Neural cell (in vitro differentiated cells): ENCODE measurements at regions not wholly inside any gene's neighbourhood (a gene's known extent, or its start where the extent isn't known, plus 50 kb on each side); places are given as distances from the start of the nearest gene placed in this dataset.

Source experiments
- H2AFZ ChIP-seq: fragments of 200-600, 300-800 bp; sonication (generic), shearing (Covaris generic); 2 replicates; pipeline ENCODE4 v1.6.0; 2014; ENCODE audit warnings: low read depth, mild to moderate bottlenecking, antibody characterized with exemption, low read length, moderate library complexity
- H3F3A ChIP-seq: fragments of 200-600 bp; shearing (Covaris generic); 2 replicates; pipeline ENCODE4 v1.6.1; 2016; ENCODE audit warnings: mild to moderate bottlenecking, moderate library complexity, mixed read lengths, antibody characterized with exemption, low read length; ENCODE audit not compliant: insufficient read depth, poor library complexity, severe bottlenecking
- H3K27ac ChIP-seq: fragments of 200-600, 300-800 bp; sonication (generic), shearing (Covaris generic); 2 replicates; pipeline ENCODE4 v1.5.1; 2014; ENCODE audit warnings: mild to moderate bottlenecking, low read length, moderate library complexity
- H3K27me3 ChIP-seq: fragments of 300-800, 200-600 bp; sonication (generic), shearing (Covaris generic); 2 replicates; pipeline ENCODE4 v1.6.0; 2014; ENCODE audit warnings: mild to moderate bottlenecking, low read depth, low read length, moderate library complexity; ENCODE audit not compliant: insufficient read depth
- H3K36me3 ChIP-seq: fragments of 300-800, 200-600 bp; sonication (generic), shearing (Covaris generic); 2 replicates; pipeline ENCODE4 v1.5.1; 2014; ENCODE audit warnings: mild to moderate bottlenecking, antibody characterized with exemption, low read length, moderate library complexity; ENCODE audit not compliant: insufficient read depth
- H3K4me2 ChIP-seq: fragments of 300-800, 200-600 bp; sonication (generic), shearing (Covaris generic); 2 replicates; pipeline ENCODE4 v1.6.0; 2014; ENCODE audit warnings: mild to moderate bottlenecking, low read length
- H3K4me3 ChIP-seq: fragments of 300-800, 200-600 bp; sonication (generic), shearing (Covaris generic); 2 replicates; pipeline ENCODE4 v1.5.1; 2014; ENCODE audit warnings: mild to moderate bottlenecking, low read length, moderate library complexity
- H3K79me2 ChIP-seq: fragments of 200-600 bp; shearing (Covaris generic); replicated peaks from 2 replicates; pipeline ENCODE4 v1.6.0; 2014; ENCODE audit warnings: mild to moderate bottlenecking, low read length, moderate library complexity; ENCODE audit not compliant: insufficient read depth
- H3K9ac ChIP-seq: fragments of 300-800, 200-600 bp; sonication (generic), shearing (Covaris generic); 2 replicates; pipeline ENCODE4 v1.6.1; 2016; ENCODE audit warnings: mild to moderate bottlenecking, low read length, mixed read lengths
- H3K9me2 ChIP-seq: fragments of 200-600 bp; shearing (Covaris generic); 2 replicates; pipeline ENCODE4 v1.6.1; 2016; ENCODE audit warnings: mild to moderate bottlenecking, low read length, mixed read lengths; ENCODE audit not compliant: insufficient read depth
- H3K9me3 ChIP-seq: fragments of 200-600, 300-800 bp; sonication (generic), shearing (Covaris generic); 2 replicates; pipeline ENCODE4 v1.6.1; 2016; ENCODE audit warnings: mild to moderate bottlenecking, mixed run types, low read length, moderate library complexity, mixed read lengths
- H4K20me1 ChIP-seq: fragments of 200-600 bp; shearing (Covaris generic); 2 replicates; pipeline ENCODE4 v1.6.1; 2016; ENCODE audit warnings: mild to moderate bottlenecking, mixed run types; ENCODE audit not compliant: insufficient read depth
- EP300 ChIP-seq: fragments of 450-650 bp; conservative IDR thresholded peaks from 2 replicates; pipeline ENCODE4 v1.6.1; 2014; ENCODE audit warnings: antibody characterized with exemption, mild to moderate bottlenecking, moderate library complexity; ENCODE audit not compliant: poor library complexity, severe bottlenecking
- EZH2 ChIP-seq: fragments of 200-600, 300-800 bp; shearing (Covaris generic), sonication (generic); IDR thresholded peaks from 2 replicates; pipeline ENCODE4 v1.6.1; 2014; ENCODE audit warnings: antibody characterized with exemption, low read length, borderline replicate concordance, mild to moderate bottlenecking; ENCODE audit not compliant: insufficient read depth, poor library complexity, severe bottlenecking
- MXI1 ChIP-seq: fragments of 450-650 bp; conservative IDR thresholded peaks from 2 replicates; pipeline ENCODE4 v1.6.1; 2014; ENCODE audit warnings: antibody characterized with exemption, mild to moderate bottlenecking; ENCODE audit not compliant: poor library complexity, severe bottlenecking
- POLR2AphosphoS5 ChIP-seq: IDR thresholded peaks from 2 replicates; pipeline ENCODE4 v1.6.1; 2012
- RAD21 ChIP-seq: fragments of 450-650 bp; conservative IDR thresholded peaks from 2 replicates; pipeline ENCODE4 v1.6.1; 2014; ENCODE audit warnings: antibody characterized with exemption, mild to moderate bottlenecking, moderate library complexity
- SMC3 ChIP-seq: fragments of 450-650 bp; conservative IDR thresholded peaks from 2 replicates; pipeline ENCODE4 v1.6.1; 2014; ENCODE audit warnings: antibody characterized with exemption, mild to moderate bottlenecking, moderate library complexity; ENCODE audit not compliant: poor library complexity
- TAF1 ChIP-seq: IDR thresholded peaks from 2 replicates; pipeline ENCODE4 v1.6.1; 2012; ENCODE audit warnings: low read depth
- TF ChIP-seq, protein P1 (sequence below): IDR thresholded peaks from 2 replicates; pipeline ENCODE4 v1.6.1; 2012; ENCODE audit warnings: borderline replicate concordance
- TF ChIP-seq, protein P2 (sequence below): fragments of 450-650 bp; IDR thresholded peaks from 2 replicates; pipeline ENCODE4 v1.5.1; 2014; ENCODE audit warnings: antibody characterized with exemption, mild to moderate bottlenecking, moderate library complexity; ENCODE audit not compliant: poor library complexity, severe bottlenecking

DNA sequence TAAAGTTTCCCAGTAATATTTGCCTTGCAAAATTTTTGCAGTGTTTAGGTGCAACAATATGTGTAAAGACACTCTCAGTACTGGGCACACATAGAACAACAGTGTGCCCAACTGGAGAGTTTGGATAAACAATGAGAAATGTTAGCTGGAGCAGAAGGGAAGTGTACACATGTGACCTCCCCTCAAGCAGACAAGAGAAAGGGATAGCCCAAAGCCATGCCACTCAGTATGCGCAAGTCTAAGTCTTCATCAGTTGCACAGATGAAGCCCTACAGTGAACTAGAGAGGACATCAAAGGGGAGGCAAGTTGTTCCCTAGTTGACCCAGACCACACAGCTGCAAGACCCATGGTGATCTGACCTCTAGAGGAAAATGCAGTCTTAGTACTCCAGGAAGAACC is 97.9 kb upstream of the CDH11 start:
- TF ChIP-seq MXI1 (no peak), SMC3 (no peak), POLR2AphosphoS5 (no peak), TAF1 (no peak), EZH2 (no peak), EP300 (no peak), RAD21 (no peak)
- TF ChIP-seq, protein P1, sequence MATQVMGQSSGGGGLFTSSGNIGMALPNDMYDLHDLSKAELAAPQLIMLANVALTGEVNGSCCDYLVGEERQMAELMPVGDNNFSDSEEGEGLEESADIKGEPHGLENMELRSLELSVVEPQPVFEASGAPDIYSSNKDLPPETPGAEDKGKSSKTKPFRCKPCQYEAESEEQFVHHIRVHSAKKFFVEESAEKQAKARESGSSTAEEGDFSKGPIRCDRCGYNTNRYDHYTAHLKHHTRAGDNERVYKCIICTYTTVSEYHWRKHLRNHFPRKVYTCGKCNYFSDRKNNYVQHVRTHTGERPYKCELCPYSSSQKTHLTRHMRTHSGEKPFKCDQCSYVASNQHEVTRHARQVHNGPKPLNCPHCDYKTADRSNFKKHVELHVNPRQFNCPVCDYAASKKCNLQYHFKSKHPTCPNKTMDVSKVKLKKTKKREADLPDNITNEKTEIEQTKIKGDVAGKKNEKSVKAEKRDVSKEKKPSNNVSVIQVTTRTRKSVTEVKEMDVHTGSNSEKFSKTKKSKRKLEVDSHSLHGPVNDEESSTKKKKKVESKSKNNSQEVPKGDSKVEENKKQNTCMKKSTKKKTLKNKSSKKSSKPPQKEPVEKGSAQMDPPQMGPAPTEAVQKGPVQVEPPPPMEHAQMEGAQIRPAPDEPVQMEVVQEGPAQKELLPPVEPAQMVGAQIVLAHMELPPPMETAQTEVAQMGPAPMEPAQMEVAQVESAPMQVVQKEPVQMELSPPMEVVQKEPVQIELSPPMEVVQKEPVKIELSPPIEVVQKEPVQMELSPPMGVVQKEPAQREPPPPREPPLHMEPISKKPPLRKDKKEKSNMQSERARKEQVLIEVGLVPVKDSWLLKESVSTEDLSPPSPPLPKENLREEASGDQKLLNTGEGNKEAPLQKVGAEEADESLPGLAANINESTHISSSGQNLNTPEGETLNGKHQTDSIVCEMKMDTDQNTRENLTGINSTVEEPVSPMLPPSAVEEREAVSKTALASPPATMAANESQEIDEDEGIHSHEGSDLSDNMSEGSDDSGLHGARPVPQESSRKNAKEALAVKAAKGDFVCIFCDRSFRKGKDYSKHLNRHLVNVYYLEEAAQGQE, result no peak
- TF ChIP-seq, protein P2, sequence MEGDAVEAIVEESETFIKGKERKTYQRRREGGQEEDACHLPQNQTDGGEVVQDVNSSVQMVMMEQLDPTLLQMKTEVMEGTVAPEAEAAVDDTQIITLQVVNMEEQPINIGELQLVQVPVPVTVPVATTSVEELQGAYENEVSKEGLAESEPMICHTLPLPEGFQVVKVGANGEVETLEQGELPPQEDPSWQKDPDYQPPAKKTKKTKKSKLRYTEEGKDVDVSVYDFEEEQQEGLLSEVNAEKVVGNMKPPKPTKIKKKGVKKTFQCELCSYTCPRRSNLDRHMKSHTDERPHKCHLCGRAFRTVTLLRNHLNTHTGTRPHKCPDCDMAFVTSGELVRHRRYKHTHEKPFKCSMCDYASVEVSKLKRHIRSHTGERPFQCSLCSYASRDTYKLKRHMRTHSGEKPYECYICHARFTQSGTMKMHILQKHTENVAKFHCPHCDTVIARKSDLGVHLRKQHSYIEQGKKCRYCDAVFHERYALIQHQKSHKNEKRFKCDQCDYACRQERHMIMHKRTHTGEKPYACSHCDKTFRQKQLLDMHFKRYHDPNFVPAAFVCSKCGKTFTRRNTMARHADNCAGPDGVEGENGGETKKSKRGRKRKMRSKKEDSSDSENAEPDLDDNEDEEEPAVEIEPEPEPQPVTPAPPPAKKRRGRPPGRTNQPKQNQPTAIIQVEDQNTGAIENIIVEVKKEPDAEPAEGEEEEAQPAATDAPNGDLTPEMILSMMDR, result no peak

DNA sequence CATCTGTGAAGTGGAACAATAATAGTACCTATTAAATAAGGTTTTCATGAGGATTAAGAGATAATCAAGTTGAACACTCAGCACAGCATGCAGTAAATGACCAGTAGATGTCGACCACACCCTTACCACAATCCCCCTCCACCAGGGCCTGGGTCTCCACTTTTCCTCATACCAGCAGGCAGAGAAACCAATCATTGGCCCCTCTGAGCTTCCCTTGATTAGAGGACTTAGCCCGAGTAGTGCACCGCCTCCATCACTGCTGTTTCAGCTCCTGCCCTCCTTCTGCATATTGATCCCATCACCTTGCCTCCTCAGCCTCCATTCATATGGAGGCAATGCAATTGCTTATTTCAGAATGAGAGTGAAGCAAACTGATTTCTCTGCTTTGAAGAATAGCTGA is 96.5 kb upstream of the CDH11 start:
- H3K9me3 ChIP-seq, result no peaks in the 10 kb centered on the region
- no peak overlapping the region for H2AFZ ChIP-seq
- no peaks in the 10 kb centered on the region for H3F3A ChIP-seq
- H3K79me2 ChIP-seq, result no peaks in the 10 kb centered on the region
- H4K20me1 ChIP-seq, result no peaks in the 10 kb centered on the region
- no peaks in the 10 kb centered on the region for H3K36me3 ChIP-seq
- no peaks in the 10 kb centered on the region for H3K27me3 ChIP-seq
- no peak overlapping the region for H3K4me3 ChIP-seq
- no peak overlapping the region for H3K4me2 ChIP-seq
- H3K27ac ChIP-seq, result no peak overlapping the region
- TF ChIP-seq RAD21 (no peak), EP300 (no peak), MXI1 (no peak), EZH2 (no peak), SMC3 (no peak), TAF1 (no peak), POLR2AphosphoS5 (no peak)
- TF ChIP-seq, protein P2, result no peak
- TF ChIP-seq, protein P1, result no peak
- no peaks in the 10 kb centered on the region for H3K9me2 ChIP-seq
- H3K9ac ChIP-seq, result no peak overlapping the region

More for the DNA sequence above, 97.9 kb upstream of the CDH11 start:
- Histone ChIP-seq H2AFZ (no peak overlapping the region), H3F3A (no peaks in the 10 kb centered on the region), H3K36me3 (no peaks in the 10 kb centered on the region), H3K4me3 (no peak overlapping the region), H3K27me3 (no peaks in the 10 kb centered on the region), H3K79me2 (no peaks in the 10 kb centered on the region), H4K20me1 (no peaks in the 10 kb centered on the region), H3K9me3 (no peaks in the 10 kb centered on the region), H3K4me2 (no peak overlapping the region), H3K9me2 (no peaks in the 10 kb centered on the region), H3K27ac (no peak overlapping the region), H3K9ac (no peak overlapping the region)
